Calu3 (cell line): ENCODE measurements at regions not wholly inside any gene's neighbourhood (a gene's known extent, or its start where the extent isn't known, plus 50 kb on each side); places are given as distances from the start of the nearest gene placed in this dataset.

ENCODE experiments used
- BruUV-seq: library from RNA; stranded (reverse); fragments of 400-500 nt; replicated peaks from 2 replicates; lab custom pipeline; 2021; lab: Mats Ljungman, UMichigan
- CTCF ChIA-PET: fragments of 300-600 bp; sonication (Branson Sonifier 250); formaldehyde crosslinking; loops from one replicate; lab custom pipeline; 2022; ENCODE audit warnings: antibody characterized with exemption; lab: Charles Lee
- DNase-seq: peaks from one replicate; pipeline ENCODE4 v3.0.0; 2022
- H3K27ac Mint-ChIP-seq: one replicate; pipeline ENCODE4 v1.8.0; 2022; ENCODE audit warnings: mixed read lengths; ENCODE audit not compliant: unreplicated experiment
- H3K27me3 Mint-ChIP-seq: one replicate; pipeline ENCODE4 v1.8.0; 2022; ENCODE audit warnings: mixed read lengths; ENCODE audit not compliant: unreplicated experiment
- H3K36me3 Mint-ChIP-seq: one replicate; pipeline ENCODE4 v1.8.0; 2022; ENCODE audit warnings: mild to moderate bottlenecking, moderate library complexity, mixed read lengths; ENCODE audit not compliant: insufficient read depth, unreplicated experiment
- H3K4me1 Mint-ChIP-seq: one replicate; pipeline ENCODE4 v1.8.0; 2022; ENCODE audit warnings: mild to moderate bottlenecking, low read depth, mixed read lengths; ENCODE audit not compliant: unreplicated experiment
- H3K4me3 Mint-ChIP-seq: one replicate; pipeline ENCODE4 v1.8.0; 2022; ENCODE audit warnings: mild to moderate bottlenecking, low read depth, moderate library complexity, mixed read lengths; ENCODE audit not compliant: unreplicated experiment
- H3K9me3 Mint-ChIP-seq: one replicate; pipeline ENCODE4 v1.8.0; 2022; ENCODE audit warnings: low read depth, mixed read lengths; ENCODE audit not compliant: unreplicated experiment
- intact Hi-C: fragments of 100-400 bp; cut with micrococcal nuclease; formaldehyde crosslinking; loops from one replicate; pipeline ENCODE4 v1.10.0; 2022; ENCODE audit not compliant: unreplicated experiment
- TF ChIP-seq, protein P1 (sequence below): fragments of 200-600 bp; IDR thresholded peaks from one replicate; pipeline ENCODE4 v1.8.0; 2022; ENCODE audit warnings: antibody characterized with exemption; ENCODE audit not compliant: unreplicated experiment

DNA sequence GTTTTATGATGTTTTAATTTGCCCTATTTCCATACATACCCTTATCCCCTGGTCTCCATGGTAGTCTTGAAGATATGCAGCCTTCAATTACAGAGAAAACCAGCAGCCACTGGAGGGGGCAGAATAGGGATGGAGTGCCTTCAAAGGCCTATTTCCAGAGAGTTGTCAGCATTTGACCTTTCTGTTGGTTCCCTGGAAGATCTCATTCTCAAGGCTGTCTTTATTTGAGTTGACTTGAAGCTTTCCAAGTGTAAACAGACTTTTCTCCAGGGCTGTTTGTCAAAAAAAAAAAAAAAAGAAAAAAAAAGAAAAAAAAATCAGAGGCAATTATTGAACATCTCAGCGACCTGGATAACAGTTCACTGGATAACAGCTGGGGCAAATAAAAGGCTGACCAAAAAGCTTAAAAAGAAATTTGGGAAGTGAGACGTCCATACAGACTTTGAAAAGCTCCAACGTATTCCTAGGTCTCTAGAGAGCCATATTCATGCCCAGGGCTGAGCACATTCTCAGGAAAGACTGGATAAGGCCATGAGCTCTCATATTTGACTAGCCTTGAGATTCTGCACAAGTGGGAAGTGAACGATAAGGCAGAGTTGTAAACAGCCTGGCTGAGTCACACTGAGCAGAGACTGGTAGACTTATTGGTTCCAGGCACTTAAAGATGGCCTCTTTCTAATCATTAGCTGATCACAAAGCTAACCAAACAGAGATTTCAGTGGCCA lies 126.6 kb downstream of the VAPA start:
- no peaks in the 10 kb centered on the region for H3K36me3 Mint-ChIP-seq
- CTCF ChIA-PET: interaction anchor here (0.7 kb wide), 1 partner anchor 51 kb away, joined by 3 read pairs; no protein-coding TSS in a partner anchor
- BruUV-seq: no TSS peak
- peaks cover 5% of the 10 kb centered on the region for H3K27me3 Mint-ChIP-seq
- no peak for DNase-seq
- TF ChIP-seq, protein P1, sequence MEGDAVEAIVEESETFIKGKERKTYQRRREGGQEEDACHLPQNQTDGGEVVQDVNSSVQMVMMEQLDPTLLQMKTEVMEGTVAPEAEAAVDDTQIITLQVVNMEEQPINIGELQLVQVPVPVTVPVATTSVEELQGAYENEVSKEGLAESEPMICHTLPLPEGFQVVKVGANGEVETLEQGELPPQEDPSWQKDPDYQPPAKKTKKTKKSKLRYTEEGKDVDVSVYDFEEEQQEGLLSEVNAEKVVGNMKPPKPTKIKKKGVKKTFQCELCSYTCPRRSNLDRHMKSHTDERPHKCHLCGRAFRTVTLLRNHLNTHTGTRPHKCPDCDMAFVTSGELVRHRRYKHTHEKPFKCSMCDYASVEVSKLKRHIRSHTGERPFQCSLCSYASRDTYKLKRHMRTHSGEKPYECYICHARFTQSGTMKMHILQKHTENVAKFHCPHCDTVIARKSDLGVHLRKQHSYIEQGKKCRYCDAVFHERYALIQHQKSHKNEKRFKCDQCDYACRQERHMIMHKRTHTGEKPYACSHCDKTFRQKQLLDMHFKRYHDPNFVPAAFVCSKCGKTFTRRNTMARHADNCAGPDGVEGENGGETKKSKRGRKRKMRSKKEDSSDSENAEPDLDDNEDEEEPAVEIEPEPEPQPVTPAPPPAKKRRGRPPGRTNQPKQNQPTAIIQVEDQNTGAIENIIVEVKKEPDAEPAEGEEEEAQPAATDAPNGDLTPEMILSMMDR: no peak
- H3K9me3 Mint-ChIP-seq: peaks cover 5% of the 10 kb centered on the region
- H3K4me3 Mint-ChIP-seq: no peak overlapping the region
- H3K27ac Mint-ChIP-seq: no peak overlapping the region
- intact Hi-C loops: no loop called here
- H3K4me1 Mint-ChIP-seq: peaks cover 10% of the 10 kb centered on the region

DNA sequence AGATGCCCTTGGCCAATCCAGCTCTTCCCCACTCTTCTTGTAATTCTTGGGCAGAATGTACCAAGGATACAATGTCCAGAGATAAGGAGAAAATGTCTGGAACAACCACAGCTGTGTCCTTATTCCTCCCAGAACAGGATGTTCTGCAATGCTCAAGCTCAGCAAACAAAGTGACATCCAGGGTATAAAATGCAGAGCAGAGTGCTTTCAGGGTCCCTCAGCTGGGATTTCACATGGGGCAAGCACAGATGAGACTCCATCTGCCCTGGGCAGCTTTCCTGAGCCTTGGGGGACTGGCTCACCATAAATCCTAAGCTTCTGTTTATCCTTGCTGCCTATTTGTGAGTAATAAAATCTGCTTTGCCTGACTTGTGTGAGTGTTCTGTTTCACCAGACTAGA lies 127.4 kb downstream of the VAPA start:
- no TSS peak for BruUV-seq
- TF ChIP-seq, protein P1: no peak
- Mint-ChIP-seq H3K36me3 (no peaks in the 10 kb centered on the region), H3K9me3 (peaks cover 5% of the 10 kb centered on the region), H3K4me3 (no peak overlapping the region), H3K27me3 (peaks cover 8% of the 10 kb centered on the region), H3K27ac (no peak overlapping the region), H3K4me1 (peaks cover 3% of the 10 kb centered on the region)
- intact Hi-C loops: no loop called here
- DNase-seq: no peak
- CTCF ChIA-PET: no interaction called here

DNA sequence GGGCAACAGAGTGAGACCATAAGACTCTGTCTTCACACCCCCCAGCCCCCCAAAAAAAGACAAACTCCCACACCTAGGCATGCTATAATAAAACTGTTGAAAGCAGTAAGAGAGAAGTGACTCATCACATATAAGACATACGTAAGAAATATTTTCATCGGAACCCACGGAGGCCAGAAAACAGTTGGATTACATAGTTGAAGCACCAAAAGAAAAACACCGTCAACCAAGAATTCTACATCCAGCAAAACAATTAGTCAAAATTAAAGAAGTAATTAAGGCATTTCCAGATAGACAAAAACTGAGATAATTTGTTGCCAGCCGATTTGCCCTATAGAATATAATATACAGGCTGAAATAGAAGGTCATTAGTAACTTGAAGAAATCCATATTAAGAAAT lies 128.7 kb downstream of the VAPA start:
- H3K27me3 Mint-ChIP-seq: peaks cover 10% of the 10 kb centered on the region
- H3K27ac Mint-ChIP-seq: no peak overlapping the region
- DNase-seq: no peak
- H3K4me3 Mint-ChIP-seq: no peak overlapping the region
- no TSS peak for BruUV-seq
- H3K9me3 Mint-ChIP-seq: peaks cover 5% of the 10 kb centered on the region
- TF ChIP-seq, protein P1: no peak
- intact Hi-C loops: no loop called here
- no peaks in the 10 kb centered on the region for H3K4me1 Mint-ChIP-seq
- no peaks in the 10 kb centered on the region for H3K36me3 Mint-ChIP-seq
- CTCF ChIA-PET: no interaction called here

DNA sequence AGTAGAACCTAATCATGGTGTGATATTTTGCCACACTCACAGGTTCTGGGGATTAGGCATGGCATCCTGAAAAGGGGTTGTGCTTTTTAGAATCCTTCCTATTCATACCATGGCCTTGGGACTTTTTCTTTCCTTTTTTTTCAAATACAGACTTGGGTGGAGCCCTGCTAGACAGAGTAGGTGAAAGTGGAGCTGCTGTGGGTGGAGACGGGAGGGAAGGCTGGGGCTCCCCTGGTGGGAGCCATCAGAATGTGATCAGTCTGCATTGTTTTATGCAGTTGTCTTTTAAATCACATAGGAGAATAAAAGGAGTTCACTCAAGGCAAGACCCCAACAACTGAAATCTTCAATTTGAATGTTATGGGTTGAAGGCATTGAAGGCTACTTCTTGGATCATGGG lies 130.2 kb downstream of the VAPA start:
- DNase-seq: no peak
- TF ChIP-seq, protein P1: no peak
- BruUV-seq: no TSS peak
- H3K4me3 Mint-ChIP-seq: no peak overlapping the region
- H3K27ac Mint-ChIP-seq: no peak overlapping the region
- no peaks in the 10 kb centered on the region for H3K36me3 Mint-ChIP-seq
- peaks cover 5% of the 10 kb centered on the region for H3K9me3 Mint-ChIP-seq
- CTCF ChIA-PET: interaction anchor here (1.1 kb wide), 1 partner anchor 15 kb away, joined by 3 read pairs; no protein-coding TSS in a partner anchor
- peaks cover 22% of the 10 kb centered on the region for H3K27me3 Mint-ChIP-seq
- intact Hi-C loops: no loop called here
- H3K4me1 Mint-ChIP-seq: no peaks in the 10 kb centered on the region
